ENCODE measurements at regions not wholly inside any gene's neighbourhood (a gene's known extent, or its start where the extent isn't known, plus 50 kb on each side); places are given as distances from the start of the nearest gene placed in this dataset.

DNA sequence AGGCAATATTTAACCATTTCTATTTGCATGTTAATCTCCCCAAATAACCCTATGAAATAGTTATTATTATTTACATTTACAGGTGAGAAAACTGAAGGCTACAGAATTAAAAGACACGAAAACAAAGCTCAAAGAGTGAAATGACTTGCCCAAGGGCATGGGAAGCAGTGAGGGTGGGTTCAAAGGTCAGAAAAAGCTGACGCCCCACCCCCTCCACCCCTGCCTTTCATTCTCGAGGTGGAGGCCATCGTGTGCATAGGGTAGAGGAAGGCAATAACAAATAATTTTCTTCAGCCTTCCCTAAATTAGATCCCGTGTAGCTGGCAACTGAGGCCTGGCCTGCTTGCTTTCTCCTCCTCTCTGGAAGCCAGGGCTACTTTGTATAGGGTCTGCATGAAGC, 56.1 kb upstream of the RBFOX2 start:
- TF ChIP-seq, protein P1, sequence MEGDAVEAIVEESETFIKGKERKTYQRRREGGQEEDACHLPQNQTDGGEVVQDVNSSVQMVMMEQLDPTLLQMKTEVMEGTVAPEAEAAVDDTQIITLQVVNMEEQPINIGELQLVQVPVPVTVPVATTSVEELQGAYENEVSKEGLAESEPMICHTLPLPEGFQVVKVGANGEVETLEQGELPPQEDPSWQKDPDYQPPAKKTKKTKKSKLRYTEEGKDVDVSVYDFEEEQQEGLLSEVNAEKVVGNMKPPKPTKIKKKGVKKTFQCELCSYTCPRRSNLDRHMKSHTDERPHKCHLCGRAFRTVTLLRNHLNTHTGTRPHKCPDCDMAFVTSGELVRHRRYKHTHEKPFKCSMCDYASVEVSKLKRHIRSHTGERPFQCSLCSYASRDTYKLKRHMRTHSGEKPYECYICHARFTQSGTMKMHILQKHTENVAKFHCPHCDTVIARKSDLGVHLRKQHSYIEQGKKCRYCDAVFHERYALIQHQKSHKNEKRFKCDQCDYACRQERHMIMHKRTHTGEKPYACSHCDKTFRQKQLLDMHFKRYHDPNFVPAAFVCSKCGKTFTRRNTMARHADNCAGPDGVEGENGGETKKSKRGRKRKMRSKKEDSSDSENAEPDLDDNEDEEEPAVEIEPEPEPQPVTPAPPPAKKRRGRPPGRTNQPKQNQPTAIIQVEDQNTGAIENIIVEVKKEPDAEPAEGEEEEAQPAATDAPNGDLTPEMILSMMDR (IDR thresholded peaks at IDR 0.05), result no peak
- TF ChIP-seq POLR2A (IDR thresholded peaks at IDR 0.05), result no peak
